SJCRH30 (cell line): ENCODE measurements at regions not wholly inside any gene's neighbourhood (a gene's known extent, or its start where the extent isn't known, plus 50 kb on each side); places are given as distances from the start of the nearest gene placed in this dataset.

ENCODE experiments used
- DNase-seq, 2 experiments: peaks; one replicate each; pipeline ENCODE4 v3.0.0-alpha.2; 2015 to 2020
- H3K27ac ChIP-seq: fragments of 250-450 bp; sonication (Bioruptor Pico); 2 replicates; pipeline ENCODE4 v1.5.1; 2020; ENCODE audit warnings: mild to moderate bottlenecking, moderate library complexity
- H3K27me3 ChIP-seq: fragments of 250-450 bp; sonication (Bioruptor Pico); 2 replicates; pipeline ENCODE4 v1.5.1; 2020; ENCODE audit warnings: mild to moderate bottlenecking, moderate library complexity
- H3K36me3 ChIP-seq: fragments of 250-450 bp; sonication (Bioruptor Pico); 2 replicates; pipeline ENCODE4 v1.5.1; 2020; ENCODE audit warnings: mild to moderate bottlenecking, moderate library complexity
- H3K4me1 ChIP-seq: fragments of 250-450 bp; sonication (Bioruptor Pico); 2 replicates; pipeline ENCODE4 v1.5.1; 2020; ENCODE audit warnings: mild to moderate bottlenecking, moderate library complexity
- H3K4me3 ChIP-seq: fragments of 250-450 bp; sonication (Bioruptor Pico); 2 replicates; pipeline ENCODE4 v1.5.1; 2020; ENCODE audit warnings: mild to moderate bottlenecking, moderate library complexity
- H3K9me3 ChIP-seq: fragments of 250-450 bp; sonication (Bioruptor Pico); replicated peaks from 2 replicates; pipeline ENCODE4 v1.5.1; 2020; ENCODE audit warnings: mild to moderate bottlenecking, moderate library complexity

DNA sequence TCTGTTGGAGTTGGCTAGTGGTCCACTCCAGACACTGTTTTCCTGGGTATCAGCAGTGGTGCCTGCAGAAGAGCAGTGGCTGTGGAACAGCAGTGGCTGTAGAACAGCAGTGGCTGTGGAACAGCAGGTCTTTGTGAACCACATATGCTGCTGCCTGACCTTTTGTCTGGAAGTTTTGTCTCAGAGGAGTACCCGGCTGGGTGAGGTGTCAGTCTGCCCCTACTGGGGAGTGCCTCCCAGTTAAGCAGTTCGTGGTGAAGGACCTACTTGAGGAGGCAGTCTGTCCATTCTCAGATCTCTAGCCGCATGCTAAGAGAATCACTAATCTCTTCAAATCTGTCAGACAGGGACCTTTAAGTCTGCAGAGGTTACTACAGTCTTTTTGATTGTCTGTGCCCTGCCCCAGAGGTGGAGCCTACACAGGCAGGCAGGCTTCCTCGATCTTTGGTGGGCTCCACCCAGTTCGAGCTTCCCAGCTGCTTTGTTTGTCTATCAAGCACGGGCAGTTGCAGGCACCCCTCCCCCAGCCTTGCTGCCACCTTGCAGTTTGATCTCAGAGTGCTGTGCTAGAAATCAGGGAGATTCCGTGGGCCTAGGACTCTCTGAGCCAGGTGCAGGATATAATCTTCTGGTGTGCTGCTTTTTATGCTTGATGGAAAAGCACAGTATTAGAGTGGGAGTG is 89.1 kb upstream of the TRIM48 start:
- H3K27ac ChIP-seq, result no peak overlapping the region
- H3K4me1 ChIP-seq, result no peaks in the 10 kb centered on the region
- no peaks in the 10 kb centered on the region for H3K36me3 ChIP-seq
- DNase-seq, result peak; percentile 0 to 1
- H3K9me3 ChIP-seq, result no peaks in the 10 kb centered on the region
- no peaks in the 10 kb centered on the region for H3K27me3 ChIP-seq
- no peak overlapping the region for H3K4me3 ChIP-seq
